C4-2B (cell line): ENCODE measurements at regions not wholly inside any gene's neighbourhood (a gene's known extent, or its start where the extent isn't known, plus 50 kb on each side); places are given as distances from the start of the nearest gene placed in this dataset.

Source experiments
- H3K27ac ChIP-seq: fragments of 450-650 bp; 2 replicates; pipeline ENCODE4 v1.5.1; 2017
- ZFX ChIP-seq: fragments of 450-650 bp; IDR thresholded peaks from 2 replicates; pipeline ENCODE4 v1.6.1; 2017
- TF ChIP-seq, protein P1 (sequence below): fragments of 450-650 bp; conservative IDR thresholded peaks from 2 replicates; pipeline ENCODE4 v1.5.1; 2017; ENCODE audit warnings: mild to moderate bottlenecking

DNA sequence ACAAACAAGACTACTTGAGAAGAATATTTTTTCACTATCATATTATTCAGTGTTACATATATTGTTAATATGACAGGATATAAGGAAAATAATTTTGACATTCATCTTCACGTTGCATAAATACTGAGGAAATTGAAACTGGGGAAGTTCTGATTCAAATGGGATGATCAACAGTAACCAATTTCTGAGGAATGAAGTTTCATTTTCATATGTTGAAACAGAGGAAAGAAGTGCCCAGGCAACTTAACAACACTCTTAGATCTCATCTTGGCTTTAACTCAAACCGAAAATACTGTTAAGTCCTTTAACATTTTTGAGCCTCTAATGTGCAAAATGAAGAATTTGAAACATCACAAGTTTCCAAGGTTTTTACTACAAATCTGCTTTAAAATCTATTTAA lies 612.2 kb upstream of the VRK2 start:
- H3K27ac ChIP-seq = no peak overlapping the region
- no peak for TF ChIP-seq ZFX
- TF ChIP-seq, protein P1, sequence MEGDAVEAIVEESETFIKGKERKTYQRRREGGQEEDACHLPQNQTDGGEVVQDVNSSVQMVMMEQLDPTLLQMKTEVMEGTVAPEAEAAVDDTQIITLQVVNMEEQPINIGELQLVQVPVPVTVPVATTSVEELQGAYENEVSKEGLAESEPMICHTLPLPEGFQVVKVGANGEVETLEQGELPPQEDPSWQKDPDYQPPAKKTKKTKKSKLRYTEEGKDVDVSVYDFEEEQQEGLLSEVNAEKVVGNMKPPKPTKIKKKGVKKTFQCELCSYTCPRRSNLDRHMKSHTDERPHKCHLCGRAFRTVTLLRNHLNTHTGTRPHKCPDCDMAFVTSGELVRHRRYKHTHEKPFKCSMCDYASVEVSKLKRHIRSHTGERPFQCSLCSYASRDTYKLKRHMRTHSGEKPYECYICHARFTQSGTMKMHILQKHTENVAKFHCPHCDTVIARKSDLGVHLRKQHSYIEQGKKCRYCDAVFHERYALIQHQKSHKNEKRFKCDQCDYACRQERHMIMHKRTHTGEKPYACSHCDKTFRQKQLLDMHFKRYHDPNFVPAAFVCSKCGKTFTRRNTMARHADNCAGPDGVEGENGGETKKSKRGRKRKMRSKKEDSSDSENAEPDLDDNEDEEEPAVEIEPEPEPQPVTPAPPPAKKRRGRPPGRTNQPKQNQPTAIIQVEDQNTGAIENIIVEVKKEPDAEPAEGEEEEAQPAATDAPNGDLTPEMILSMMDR = no peak

DNA sequence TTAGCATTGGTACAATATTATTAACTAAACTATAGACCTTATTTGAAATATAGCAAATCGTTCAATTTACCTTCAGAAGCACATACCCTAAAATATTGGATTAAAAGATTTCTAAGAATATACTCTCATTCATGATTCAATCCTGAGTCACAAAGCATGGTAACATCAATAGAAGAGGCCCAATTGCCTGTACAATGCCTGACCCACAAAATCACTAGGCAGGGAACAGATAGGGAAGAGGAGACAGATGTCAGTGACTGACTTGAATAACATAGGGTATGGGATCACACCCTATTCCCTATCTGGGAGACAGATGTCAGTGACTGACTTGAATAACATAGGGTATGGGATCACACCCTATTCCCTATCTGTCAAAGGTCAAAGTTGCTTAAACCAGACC lies 611.6 kb upstream of the VRK2 start:
- no peak for TF ChIP-seq ZFX
- TF ChIP-seq, protein P1 = no peak

DNA sequence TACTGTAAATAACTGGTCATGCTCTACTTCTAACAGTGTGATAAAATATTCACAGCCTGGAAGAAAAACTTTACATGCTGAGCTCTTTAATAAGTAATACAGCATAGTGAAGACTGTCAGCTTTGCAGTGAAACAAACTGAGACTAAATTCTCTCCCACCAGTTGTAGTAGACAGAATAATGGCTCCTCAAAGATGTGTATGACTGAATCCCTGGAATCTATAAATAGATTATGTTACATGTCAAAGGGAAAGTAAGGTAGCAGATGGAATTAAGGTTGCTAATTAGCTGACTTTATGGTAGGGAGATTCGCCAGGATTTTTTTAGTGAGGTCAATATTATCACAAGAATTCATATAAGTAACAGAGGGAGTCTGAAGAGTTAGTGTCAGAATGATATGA lies 609.5 kb upstream of the VRK2 start:
- no peak overlapping the region for H3K27ac ChIP-seq
- TF ChIP-seq, protein P1 = no peak
- no peak for TF ChIP-seq ZFX

More for the DNA sequence above, 611.6 kb upstream of the VRK2 start:
- no peak overlapping the region for H3K27ac ChIP-seq

DNA sequence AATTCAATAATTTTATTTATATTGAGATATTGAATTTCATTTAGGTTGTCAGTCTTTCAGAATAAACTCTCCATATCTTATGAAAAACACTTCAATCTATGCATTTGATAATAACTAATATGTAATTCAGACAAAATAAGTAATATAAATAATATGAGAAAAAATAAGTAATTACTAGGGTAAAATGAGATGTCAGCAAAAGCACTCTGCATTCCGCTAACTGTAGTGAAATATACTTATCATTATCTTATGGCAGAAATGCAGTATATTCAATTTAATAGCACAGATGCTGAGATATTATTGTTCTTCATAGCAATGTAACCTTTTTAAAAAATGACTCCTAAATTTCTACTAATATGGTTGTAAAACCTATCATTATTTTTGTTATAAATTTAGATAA lies 606.2 kb upstream of the VRK2 start:
- no peak overlapping the region for H3K27ac ChIP-seq
- no peak for TF ChIP-seq ZFX
- TF ChIP-seq, protein P1 = no peak

DNA sequence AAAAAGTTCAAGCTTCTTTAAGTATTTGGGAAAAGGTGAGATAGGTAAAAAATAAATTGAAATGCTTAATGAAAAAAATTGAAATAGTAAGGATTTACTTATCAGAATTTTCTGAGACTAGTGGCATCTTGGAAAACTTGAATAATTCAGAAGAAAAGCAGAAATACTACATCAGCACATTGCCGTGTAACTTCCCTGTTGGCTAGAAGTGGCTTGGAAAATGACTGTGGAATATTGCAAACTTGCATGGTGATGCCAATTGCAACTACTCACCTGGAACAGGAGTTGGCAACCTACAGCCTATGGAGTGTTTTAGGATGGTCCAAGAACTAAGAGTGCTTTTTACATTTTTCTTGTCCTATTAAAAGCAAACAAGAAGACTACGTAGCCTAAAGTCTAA lies 603.5 kb upstream of the VRK2 start:
- no peak overlapping the region for H3K27ac ChIP-seq

DNA sequence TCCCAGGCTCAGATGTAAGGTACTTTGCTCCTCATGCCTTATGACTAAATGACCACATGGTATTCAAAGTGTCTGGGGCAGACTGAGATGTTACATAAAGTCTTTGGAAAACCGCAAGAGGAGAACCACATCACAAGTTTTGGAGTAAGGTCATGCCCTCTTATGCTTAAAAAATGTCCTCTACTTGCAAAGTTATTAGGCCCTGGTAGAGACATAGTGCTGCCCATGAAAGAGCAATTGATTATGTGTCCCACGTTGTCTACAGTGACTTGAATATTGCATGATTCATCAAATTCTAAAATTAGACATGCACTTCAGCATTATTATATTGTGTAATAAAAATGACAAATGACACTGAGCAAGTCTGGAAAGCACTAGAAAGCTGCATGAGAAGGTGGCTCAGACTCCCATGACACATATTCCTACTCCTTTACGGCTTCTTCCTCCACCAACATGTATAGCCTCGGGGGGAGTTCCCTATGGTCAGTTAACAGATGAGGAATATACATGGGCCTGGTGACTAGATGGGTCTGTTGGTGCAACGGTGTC lies 602.6 kb upstream of the VRK2 start:
- TF ChIP-seq ZFX = no peak
- TF ChIP-seq, protein P1 = no peak

More for the DNA sequence above, 603.5 kb upstream of the VRK2 start:
- no peak for TF ChIP-seq ZFX
- TF ChIP-seq, protein P1 = no peak

DNA sequence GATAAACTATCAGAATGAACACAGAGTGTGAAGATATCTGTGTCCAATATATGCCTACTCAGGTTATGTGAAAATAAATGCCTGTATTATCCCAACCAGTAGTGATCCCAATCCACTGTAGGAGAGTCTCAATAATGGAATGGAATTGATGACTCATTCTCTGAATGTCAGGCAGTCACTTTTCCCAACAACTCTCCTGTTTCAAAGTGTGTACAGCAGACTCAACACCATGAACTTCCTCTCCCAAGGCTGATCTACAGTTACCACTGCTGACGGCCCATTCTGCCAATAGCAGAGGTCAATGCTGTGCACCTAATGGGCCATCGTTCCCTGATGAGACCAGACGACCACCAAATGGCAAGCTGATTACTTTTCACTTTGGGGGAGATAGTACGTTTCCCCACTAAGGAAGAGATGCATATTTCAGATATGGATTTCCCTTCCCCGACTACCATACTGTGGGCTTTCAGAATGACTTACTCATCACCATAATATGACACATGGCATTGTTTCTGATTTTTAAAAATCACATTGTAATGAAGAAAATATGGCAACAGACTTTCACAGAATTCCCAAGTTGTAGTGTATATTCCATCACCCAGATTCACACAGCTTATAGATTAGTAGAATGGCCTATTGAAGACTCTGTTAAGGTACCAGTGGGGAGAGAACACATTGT lies 601.7 kb upstream of the VRK2 start:
- H3K27ac ChIP-seq = no peak overlapping the region
- TF ChIP-seq, protein P1 = no peak
- TF ChIP-seq ZFX = no peak

More for the DNA sequence above, 602.6 kb upstream of the VRK2 start:
- H3K27ac ChIP-seq = no peak overlapping the region
